Heart left ventricle (tissue), 13 donors: ENCODE measurements at regions not wholly inside any gene's neighbourhood (a gene's known extent, or its start where the extent isn't known, plus 50 kb on each side); places are given as distances from the start of the nearest gene placed in this dataset.

Source experiments
- CTCF ChIP-seq, 12 donors: fragments of 200-600 bp; sonication (generic) in 4 of 12; IDR thresholded peaks; one replicate each; pipeline versions ENCODE4 v1.5.0 to v1.8.0; 2018 to 2022; ENCODE audit warnings: antibody characterized with exemption in 12 of 12, mild to moderate bottlenecking in 5 of 12
- POLR2A ChIP-seq, 2 donors: fragments of 450-650 bp; IDR thresholded peaks; one replicate each; pipeline ENCODE4 v1.6.1; 2017; ENCODE audit warnings: antibody characterized with exemption in 2 of 2, mild to moderate bottlenecking in 2 of 2, moderate library complexity in 2 of 2
- donor health status: ischemic (EF 13 %, LVEDD 7.1; RV severe dilation, severe dysfunction).
- donor health status: DM: no; HTN: yes; CAD: no.
- donor health status: DM: no; HTN: no; CAD: no.
- donor health status: ischemic (EF 25% LVEDD 6.9; RV normal size, moderate dysfunction).
- donor health status: ischemic (EF 25% LVEDD 5.7; RV mildly dilated, moderate dysfunction).
- donor health status: ischemic (EF 35%, LVEDD 5.7; RV mildly dilated, moderate dysfunction).
- donor health status: nonischemic (EF 11% LVEDD 7.7; RV severe dilation, severe dysfunction).
- donor health status: DM: yes; HTN: yes; CAD: no.
- donor health status: PGD.
- donor health status: ischemic (EF 29% LVEDD 5.4; RV normal size, mild dysfunction).
- donor health status: nonischemic (EF 23%, LVEDD 6.1; RV moderate dilation, normal function).

GRCh38 chr9:25505644-25506043, 172.6 kb downstream of the TUSC1 start:
- no peak for TF ChIP-seq CTCF (IDR thresholded peaks at IDR 0.05)
- TF ChIP-seq POLR2A (IDR thresholded peaks at IDR 0.05) = no peak
